Activated CD4-positive, alpha-beta memory T cell treated with anti-CD3 and anti-CD28 coated beads, Interleukin-2, amount 10 ng/mL, durations not matched to agents 7 days and 5 days (primary cell): ENCODE measurements at regions not wholly inside any gene's neighbourhood (a gene's known extent, or its start where the extent isn't known, plus 50 kb on each side); places are given as distances from the start of the nearest gene placed in this dataset.

Source experiments
- CTCF ChIA-PET: fragments of 350-600 bp; sonication (Branson Sonifier 250); formaldehyde crosslinking; loops from one replicate; lab custom pipeline; 2021; ENCODE audit warnings: antibody characterized with exemption, inconsistent platforms; lab: Charles Lee
- POLR2A ChIA-PET: fragments of 350-600 bp; sonication (Branson Sonifier 250); formaldehyde crosslinking; loops from one replicate; lab custom pipeline; 2021; ENCODE audit warnings: antibody characterized with exemption; lab: Charles Lee
- DNase-seq: peaks from one replicate; pipeline ENCODE4 v3.0.0-alpha.2; 2020
- H3K27ac Mint-ChIP-seq: one replicate; pipeline ENCODE4 v1.8.0; 2021; ENCODE audit warnings: mild to moderate bottlenecking, mixed read lengths
- H3K27me3 Mint-ChIP-seq: one replicate; pipeline ENCODE4 v1.8.0; 2021; ENCODE audit warnings: mixed read lengths
- H3K36me3 Mint-ChIP-seq: one replicate; pipeline ENCODE4 v1.8.0; 2021; ENCODE audit warnings: low read depth, mixed read lengths
- H3K4me1 Mint-ChIP-seq: one replicate; pipeline ENCODE4 v1.8.0; 2021; ENCODE audit warnings: mixed read lengths
- H3K4me3 Mint-ChIP-seq: one replicate; pipeline ENCODE4 v1.8.0; 2021; ENCODE audit warnings: mild to moderate bottlenecking, mixed read lengths
- H3K9me3 Mint-ChIP-seq: one replicate; pipeline ENCODE4 v1.8.0; 2021; ENCODE audit warnings: mixed read lengths

- H3K27me3 Mint-ChIP-seq = no peaks in the 10 kb centered on the region
- peaks cover 21% of the 10 kb centered on the region for H3K4me1 Mint-ChIP-seq
- ChIA-PET POLR2A (no interaction called here), CTCF (interaction anchor here (0.7 kb wide), 1 partner anchor 451 kb away, joined by 3 read pairs; no protein-coding TSS in a partner anchor)
- DNase-seq = no peak
- H3K36me3 Mint-ChIP-seq = peaks cover 12% of the 10 kb centered on the region
- no peak overlapping the region for H3K27ac Mint-ChIP-seq
- H3K9me3 Mint-ChIP-seq = peaks cover 2% of the 10 kb centered on the region
- H3K4me3 Mint-ChIP-seq = no peak overlapping the region
These were observed 63.1 kb upstream of the TANK start for GRCh38 chr2:161097157-161097556.

GRCh38 chr2:161100211-161100895 is 59.9 kb upstream of the TANK start:
- peaks cover 33% of the 10 kb centered on the region for H3K4me1 Mint-ChIP-seq
- CTCF ChIA-PET = interaction anchor here (1.6 kb wide), 1 partner anchor 36 kb away, joined by 3 read pairs; no protein-coding TSS in a partner anchor
- peaks cover 10% of the 10 kb centered on the region for H3K36me3 Mint-ChIP-seq
- H3K4me3 Mint-ChIP-seq = no peak overlapping the region
- H3K27ac Mint-ChIP-seq = no peak overlapping the region
- DNase-seq = no peak
- H3K9me3 Mint-ChIP-seq = peaks cover 2% of the 10 kb centered on the region
- H3K27me3 Mint-ChIP-seq = peaks cover 2% of the 10 kb centered on the region
- POLR2A ChIA-PET = interaction anchor here (1.1 to 1.2 kb wide), 2 partner anchors 10 to 23 kb away, joined by 4 read pairs; no protein-coding TSS in a partner anchor

- CTCF ChIA-PET = no interaction called here
These were observed 58.8 kb upstream of the TANK start for GRCh38 chr2:161101406-161101805.

GRCh38 chr2:161102770-161103450 is 57.3 kb upstream of the TANK start:
- peaks cover 2% of the 10 kb centered on the region for H3K27me3 Mint-ChIP-seq
- ChIA-PET POLR2A (interaction anchor here (1.3 to 2.2 kb wide), 4 partner anchors 12 to 39 kb away, joined by 3 to 8 read pairs (median 6); no protein-coding TSS in a partner anchor), CTCF (interaction anchor here (2.4 kb wide), 1 partner anchor 39 kb away, joined by 13 read pairs; no protein-coding TSS in a partner anchor)
- DNase-seq = no peak
- H3K4me1 Mint-ChIP-seq = peaks cover 32% of the 10 kb centered on the region
- no peak overlapping the region for H3K27ac Mint-ChIP-seq
- peaks cover 9% of the 10 kb centered on the region for H3K36me3 Mint-ChIP-seq
- no peak overlapping the region for H3K4me3 Mint-ChIP-seq
- H3K9me3 Mint-ChIP-seq = peaks cover 2% of the 10 kb centered on the region

More at GRCh38 chr2:161101406-161101805, 58.8 kb upstream of the TANK start:
- peaks cover 2% of the 10 kb centered on the region for H3K9me3 Mint-ChIP-seq
- no peak for DNase-seq
- POLR2A ChIA-PET = interaction anchor here (1.1 to 1.2 kb wide), 2 partner anchors 11 to 22 kb away, joined by 4 read pairs; no protein-coding TSS in a partner anchor
- H3K4me1 Mint-ChIP-seq = peaks cover 32% of the 10 kb centered on the region
- H3K4me3 Mint-ChIP-seq = no peak overlapping the region
- H3K27me3 Mint-ChIP-seq = peaks cover 2% of the 10 kb centered on the region
- no peak overlapping the region for H3K27ac Mint-ChIP-seq
- H3K36me3 Mint-ChIP-seq = peaks cover 10% of the 10 kb centered on the region

- DNase-seq = no peak
- Mint-ChIP-seq H3K27ac (no peak overlapping the region), H3K4me3 (no peak overlapping the region), H3K9me3 (no peaks in the 10 kb centered on the region), H3K27me3 (peaks cover 2% of the 10 kb centered on the region), H3K4me1 (peaks cover 32% of the 10 kb centered on the region), H3K36me3 (peaks cover 7% of the 10 kb centered on the region)
- CTCF ChIA-PET = interaction anchor here (1.1 to 2.4 kb wide), 2 partner anchors 16 to 40 kb away, joined by 4 to 13 read pairs; no protein-coding TSS in a partner anchor
- POLR2A ChIA-PET = interaction anchor here (1.3 to 2.2 kb wide), 9 partner anchors 8 to 40 kb away, joined by 3 to 15 read pairs (median 5); no protein-coding TSS in a partner anchor
These were observed 56.8 kb upstream of the TANK start for GRCh38 chr2:161103451-161103831.

GRCh38 chr2:161104054-161104553 is 56.1 kb upstream of the TANK start:
- peaks cover 7% of the 10 kb centered on the region for H3K36me3 Mint-ChIP-seq
- CTCF ChIA-PET = interaction anchor here (1.1 to 2.4 kb wide), 3 partner anchors 10 to 40 kb away, joined by 4 to 13 read pairs (median 9); no protein-coding TSS in a partner anchor
- POLR2A ChIA-PET = interaction anchor here (0.8 to 2.2 kb wide), 11 partner anchors 8 to 612 kb away, joined by 3 to 15 read pairs (median 4); no protein-coding TSS in a partner anchor
- H3K4me3 Mint-ChIP-seq = peak overlapping the region; percentile 36
- H3K27me3 Mint-ChIP-seq = peaks cover 2% of the 10 kb centered on the region
- no peak for DNase-seq
- peaks cover 32% of the 10 kb centered on the region for H3K4me1 Mint-ChIP-seq
- H3K9me3 Mint-ChIP-seq = no peaks in the 10 kb centered on the region
- peak overlapping the region; percentile 34 for H3K27ac Mint-ChIP-seq

GRCh38 chr2:161107265-161107664 is 53.0 kb upstream of the TANK start:
- Mint-ChIP-seq H3K9me3 (no peaks in the 10 kb centered on the region), H3K27ac (no peak overlapping the region), H3K4me1 (peaks cover 20% of the 10 kb centered on the region), H3K36me3 (no peaks in the 10 kb centered on the region), H3K4me3 (no peak overlapping the region), H3K27me3 (peaks cover 2% of the 10 kb centered on the region)
- ChIA-PET POLR2A (no interaction called here), CTCF (interaction anchor here (0.5 kb wide), 1 partner anchor 37 kb away, joined by 4 read pairs; no protein-coding TSS in a partner anchor)
- no peak for DNase-seq
